ENCODE measurements at regions not wholly inside any gene's neighbourhood (a gene's known extent, or its start where the extent isn't known, plus 50 kb on each side); places are given as distances from the start of the nearest gene placed in this dataset.

- H3K4me1 ChIP-seq (ENCODE audit: control insufficient read depth, insufficient read depth, low read length): no peaks in the 10 kb centered on the region
- in situ Hi-C loops (cut with MboI): no loop called here
- ChIA-PET POLR2A (no interaction called here), SMC1A (ENCODE audit: uncharacterized antibody, unreplicated experiment) (no interaction called here), RAD21 (ENCODE audit: unreplicated experiment) (no interaction called here), CTCF (no interaction called here)
- H3K27ac ChIP-seq (ENCODE audit: control insufficient read depth, insufficient read depth): no peak overlapping the region
- 29% methylated on average over 6 of the region's 6 CpGs for WGBS (ENCODE audit: insufficient coverage, insufficient replicate concordance, low lambda C conversion rate, missing lambda C conversion rate)
- no peaks in the 10 kb centered on the region for H3K27me3 ChIP-seq (replicated peaks in 1 of 2; ENCODE audit: control insufficient read depth in 2 of 2, insufficient read depth in 2 of 2, low read length in 1 of 2)
- no peaks in the 10 kb centered on the region for H3K79me2 ChIP-seq (ENCODE audit: control insufficient read depth, insufficient read depth, low read length)
- no peak overlapping the region for H3K4me2 ChIP-seq (ENCODE audit: control insufficient read depth, insufficient read depth)
- DNase-seq (ENCODE audit: low read depth, low spot score) (no peak), ATAC-seq (no peak), FAIRE-seq (no peak)
- no peaks in the 10 kb centered on the region for H4K20me1 ChIP-seq (ENCODE audit: control insufficient read depth, insufficient read depth)
- H3K36me3 ChIP-seq (ENCODE audit: control insufficient read depth in 2 of 2, insufficient read depth in 2 of 2, low read length in 1 of 2): no peaks in the 10 kb centered on the region
- H2AFZ ChIP-seq (ENCODE audit: control insufficient read depth, low read depth, low read length): no peak overlapping the region
- no TSS peak for BruUV-seq (replicated peaks)
- H3K9me3 ChIP-seq (replicated peaks; ENCODE audit: control insufficient read depth, insufficient read depth, low read length): no peaks in the 10 kb centered on the region
- no peak overlapping the region for H3K4me3 ChIP-seq
- intact Hi-C loops (cut with micrococcal nuclease; ENCODE audit: unreplicated experiment): no loop called here
- no peak overlapping the region for H3K9ac ChIP-seq (ENCODE audit: control insufficient read depth, insufficient read depth, low read length)
- TF ChIP-seq CREM (IDR thresholded peaks at IDR 0.05; ENCODE audit: low read depth): no peak
- TF ChIP-seq ELK1 (IDR thresholded peaks at IDR 0.05; ENCODE audit: low read depth, low read length): no peak
- TF ChIP-seq, protein P1, sequence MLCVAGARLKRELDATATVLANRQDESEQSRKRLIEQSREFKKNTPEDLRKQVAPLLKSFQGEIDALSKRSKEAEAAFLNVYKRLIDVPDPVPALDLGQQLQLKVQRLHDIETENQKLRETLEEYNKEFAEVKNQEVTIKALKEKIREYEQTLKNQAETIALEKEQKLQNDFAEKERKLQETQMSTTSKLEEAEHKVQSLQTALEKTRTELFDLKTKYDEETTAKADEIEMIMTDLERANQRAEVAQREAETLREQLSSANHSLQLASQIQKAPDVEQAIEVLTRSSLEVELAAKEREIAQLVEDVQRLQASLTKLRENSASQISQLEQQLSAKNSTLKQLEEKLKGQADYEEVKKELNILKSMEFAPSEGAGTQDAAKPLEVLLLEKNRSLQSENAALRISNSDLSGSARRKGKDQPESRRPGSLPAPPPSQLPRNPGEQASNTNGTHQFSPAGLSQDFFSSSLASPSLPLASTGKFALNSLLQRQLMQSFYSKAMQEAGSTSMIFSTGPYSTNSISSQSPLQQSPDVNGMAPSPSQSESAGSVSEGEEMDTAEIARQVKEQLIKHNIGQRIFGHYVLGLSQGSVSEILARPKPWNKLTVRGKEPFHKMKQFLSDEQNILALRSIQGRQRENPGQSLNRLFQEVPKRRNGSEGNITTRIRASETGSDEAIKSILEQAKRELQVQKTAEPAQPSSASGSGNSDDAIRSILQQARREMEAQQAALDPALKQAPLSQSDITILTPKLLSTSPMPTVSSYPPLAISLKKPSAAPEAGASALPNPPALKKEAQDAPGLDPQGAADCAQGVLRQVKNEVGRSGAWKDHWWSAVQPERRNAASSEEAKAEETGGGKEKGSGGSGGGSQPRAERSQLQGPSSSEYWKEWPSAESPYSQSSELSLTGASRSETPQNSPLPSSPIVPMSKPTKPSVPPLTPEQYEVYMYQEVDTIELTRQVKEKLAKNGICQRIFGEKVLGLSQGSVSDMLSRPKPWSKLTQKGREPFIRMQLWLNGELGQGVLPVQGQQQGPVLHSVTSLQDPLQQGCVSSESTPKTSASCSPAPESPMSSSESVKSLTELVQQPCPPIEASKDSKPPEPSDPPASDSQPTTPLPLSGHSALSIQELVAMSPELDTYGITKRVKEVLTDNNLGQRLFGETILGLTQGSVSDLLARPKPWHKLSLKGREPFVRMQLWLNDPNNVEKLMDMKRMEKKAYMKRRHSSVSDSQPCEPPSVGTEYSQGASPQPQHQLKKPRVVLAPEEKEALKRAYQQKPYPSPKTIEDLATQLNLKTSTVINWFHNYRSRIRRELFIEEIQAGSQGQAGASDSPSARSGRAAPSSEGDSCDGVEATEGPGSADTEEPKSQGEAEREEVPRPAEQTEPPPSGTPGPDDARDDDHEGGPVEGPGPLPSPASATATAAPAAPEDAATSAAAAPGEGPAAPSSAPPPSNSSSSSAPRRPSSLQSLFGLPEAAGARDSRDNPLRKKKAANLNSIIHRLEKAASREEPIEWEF (IDR thresholded peaks at IDR 0.05; ENCODE audit: insufficient replicate concordance, low read depth, low read length): no peak
- TF ChIP-seq ZNF24 (IDR thresholded peaks at IDR 0.05): no peak
- TF ChIP-seq RFX5 (IDR thresholded peaks at IDR 0.05; ENCODE audit: low read depth, low read length): no peak
- no peak for TF ChIP-seq ATF3 (IDR thresholded peaks at IDR 0.05; ENCODE audit: borderline replicate concordance, extremely low read depth, low read depth, low read length)
- TF ChIP-seq SP1 (IDR thresholded peaks at IDR 0.05; ENCODE audit: low read depth, low read length): no peak
- no peak for TF ChIP-seq ZBTB11 (CRISPR knock-in tag; IDR thresholded peaks at IDR 0.05)
- no peak for TF ChIP-seq GABPA (IDR thresholded peaks at IDR 0.05; ENCODE audit: low read depth)
These were observed 1049.9 kb upstream of the WWC1 start for GRCh38 chr5:167241436-167242067.

Measured in GM12878 (cell line).